Gastrocnemius medialis (tissue), 4 donors: ENCODE measurements at regions not wholly inside any gene's neighbourhood (a gene's known extent, or its start where the extent isn't known, plus 50 kb on each side); places are given as distances from the start of the nearest gene placed in this dataset.

Experiments used
- CTCF ChIP-seq, 5 experiments: fragments of 450-650 bp in 3 of 5; fragments of 200-600 bp in 2 of 5; sonication (generic) in 2 of 5; IDR thresholded peaks in 4 of 5; conservative IDR thresholded peaks in 1 of 5; 1 replicate in 4 of 5; 2 replicates in 1 of 5; pipeline ENCODE4 v1.5.1; 2016 to 2019; ENCODE audit warnings: antibody characterized with exemption in 5 of 5, mild to moderate bottlenecking in 3 of 5, moderate library complexity in 3 of 5
- POLR2A ChIP-seq, 2 donors: fragments of 450-650 bp; IDR thresholded peaks; one replicate each; pipeline ENCODE4 v1.6.1; 2017; ENCODE audit warnings: antibody characterized with exemption in 2 of 2, mild to moderate bottlenecking in 2 of 2, moderate library complexity in 2 of 2

GRCh38 chr9:30711591-30711990, 1672.9 kb upstream of the ACO1 start:
- TF ChIP-seq POLR2A (IDR thresholded peaks at IDR 0.05) (no peak), CTCF (IDR thresholded peaks at IDR 0.05 in 4 of 5, conservative IDR thresholded peaks at IDR 0.05 in 1 of 5) (no peak)
